Ishikawa (cell line): ENCODE measurements at regions not wholly inside any gene's neighbourhood (a gene's known extent, or its start where the extent isn't known, plus 50 kb on each side); places are given as distances from the start of the nearest gene placed in this dataset.

Experiments
- CEBPB ChIP-seq: IDR thresholded peaks from 2 replicates; pipeline ENCODE4 v1.6.1; 2012
- CREB1 ChIP-seq: IDR thresholded peaks from 2 replicates; pipeline ENCODE4 v1.6.1; 2012; ENCODE audit warnings: low read depth
- EGR1 ChIP-seq: IDR thresholded peaks from 2 replicates; pipeline ENCODE4 v1.6.1; 2012
- EP300 ChIP-seq: IDR thresholded peaks from 2 replicates; pipeline ENCODE4 v1.6.1; 2012; ENCODE audit warnings: borderline replicate concordance
- FOXM1 ChIP-seq: IDR thresholded peaks from 2 replicates; pipeline ENCODE4 v1.6.1; 2012; ENCODE audit warnings: low read depth, borderline replicate concordance
- NFIC ChIP-seq: IDR thresholded peaks from 2 replicates; pipeline ENCODE4 v1.6.1; 2012
- RAD21 ChIP-seq: IDR thresholded peaks from 2 replicates; pipeline ENCODE4 v1.6.1; 2012; ENCODE audit warnings: low read depth
- TAF1 ChIP-seq: IDR thresholded peaks from 2 replicates; pipeline ENCODE4 v1.6.1; 2012; ENCODE audit warnings: low read depth, mild to moderate bottlenecking
- TCF12 ChIP-seq: IDR thresholded peaks from 2 replicates; pipeline ENCODE4 v1.6.1; 2012; ENCODE audit warnings: low read depth
- TEAD4 ChIP-seq: IDR thresholded peaks from 2 replicates; pipeline ENCODE4 v1.6.1; 2012
- YY1 ChIP-seq: IDR thresholded peaks from 2 replicates; pipeline ENCODE4 v1.6.1; 2012; ENCODE audit warnings: low read depth
- ZBTB7A ChIP-seq: IDR thresholded peaks from 2 replicates; pipeline ENCODE4 v1.6.1; 2012; ENCODE audit warnings: low read depth
- TF ChIP-seq, protein P1 (sequence below): IDR thresholded peaks from 2 replicates; pipeline ENCODE4 v1.6.1; 2012
- TF ChIP-seq, protein P2 (sequence below): IDR thresholded peaks from 2 replicates; pipeline ENCODE4 v1.6.1; 2012
- TF ChIP-seq, protein P3 (sequence below): IDR thresholded peaks from 2 replicates; pipeline ENCODE4 v1.6.1; 2012; ENCODE audit warnings: low read depth, mild to moderate bottlenecking

DNA sequence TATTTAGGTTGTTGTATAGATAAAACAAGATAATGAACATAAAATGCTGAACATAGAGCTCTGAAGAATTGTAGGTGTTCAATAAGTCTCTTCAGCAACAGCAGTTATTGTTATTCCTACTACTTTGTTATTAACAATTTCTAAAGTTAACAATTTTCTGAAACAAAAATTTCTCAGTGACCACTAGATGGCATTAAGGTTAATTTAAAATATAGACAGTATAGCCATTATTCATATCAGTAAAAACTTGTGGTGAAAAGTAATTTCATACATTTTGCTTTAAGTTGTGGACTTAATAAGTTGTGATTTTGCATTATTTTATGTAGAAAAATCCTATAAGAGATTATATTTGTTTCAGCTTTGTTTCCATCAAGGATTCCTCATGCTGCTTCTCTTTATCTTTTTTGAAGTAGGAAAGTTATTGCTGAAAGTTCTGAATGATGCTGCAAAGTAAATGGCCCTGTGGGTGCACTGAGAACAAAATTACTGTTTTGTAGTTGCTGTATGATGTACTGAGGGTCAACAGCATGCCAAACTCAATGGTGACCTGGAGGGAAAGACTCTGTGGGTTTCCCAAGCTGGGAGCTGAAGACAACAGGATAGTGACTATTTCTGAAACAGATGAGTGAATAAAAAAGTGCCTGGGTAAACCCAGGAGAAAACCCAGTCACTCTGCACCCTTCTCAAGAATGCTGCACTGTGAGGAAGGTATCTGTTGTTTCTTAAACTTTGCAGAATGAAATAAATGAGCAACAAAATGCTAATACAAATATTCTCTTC is 253.6 kb downstream of the KIF20B start:
- TF ChIP-seq NFIC = no peak
- no peak for TF ChIP-seq ZBTB7A
- no peak for TF ChIP-seq TAF1
- TF ChIP-seq FOXM1 = no peak
- no peak for TF ChIP-seq CEBPB
- TF ChIP-seq, protein P1, sequence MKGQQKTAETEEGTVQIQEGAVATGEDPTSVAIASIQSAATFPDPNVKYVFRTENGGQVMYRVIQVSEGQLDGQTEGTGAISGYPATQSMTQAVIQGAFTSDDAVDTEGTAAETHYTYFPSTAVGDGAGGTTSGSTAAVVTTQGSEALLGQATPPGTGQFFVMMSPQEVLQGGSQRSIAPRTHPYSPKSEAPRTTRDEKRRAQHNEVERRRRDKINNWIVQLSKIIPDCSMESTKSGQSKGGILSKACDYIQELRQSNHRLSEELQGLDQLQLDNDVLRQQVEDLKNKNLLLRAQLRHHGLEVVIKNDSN = no peak
- TF ChIP-seq, protein P2, sequence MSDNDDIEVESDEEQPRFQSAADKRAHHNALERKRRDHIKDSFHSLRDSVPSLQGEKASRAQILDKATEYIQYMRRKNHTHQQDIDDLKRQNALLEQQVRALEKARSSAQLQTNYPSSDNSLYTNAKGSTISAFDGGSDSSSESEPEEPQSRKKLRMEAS = no peak
- TF ChIP-seq, protein P3, sequence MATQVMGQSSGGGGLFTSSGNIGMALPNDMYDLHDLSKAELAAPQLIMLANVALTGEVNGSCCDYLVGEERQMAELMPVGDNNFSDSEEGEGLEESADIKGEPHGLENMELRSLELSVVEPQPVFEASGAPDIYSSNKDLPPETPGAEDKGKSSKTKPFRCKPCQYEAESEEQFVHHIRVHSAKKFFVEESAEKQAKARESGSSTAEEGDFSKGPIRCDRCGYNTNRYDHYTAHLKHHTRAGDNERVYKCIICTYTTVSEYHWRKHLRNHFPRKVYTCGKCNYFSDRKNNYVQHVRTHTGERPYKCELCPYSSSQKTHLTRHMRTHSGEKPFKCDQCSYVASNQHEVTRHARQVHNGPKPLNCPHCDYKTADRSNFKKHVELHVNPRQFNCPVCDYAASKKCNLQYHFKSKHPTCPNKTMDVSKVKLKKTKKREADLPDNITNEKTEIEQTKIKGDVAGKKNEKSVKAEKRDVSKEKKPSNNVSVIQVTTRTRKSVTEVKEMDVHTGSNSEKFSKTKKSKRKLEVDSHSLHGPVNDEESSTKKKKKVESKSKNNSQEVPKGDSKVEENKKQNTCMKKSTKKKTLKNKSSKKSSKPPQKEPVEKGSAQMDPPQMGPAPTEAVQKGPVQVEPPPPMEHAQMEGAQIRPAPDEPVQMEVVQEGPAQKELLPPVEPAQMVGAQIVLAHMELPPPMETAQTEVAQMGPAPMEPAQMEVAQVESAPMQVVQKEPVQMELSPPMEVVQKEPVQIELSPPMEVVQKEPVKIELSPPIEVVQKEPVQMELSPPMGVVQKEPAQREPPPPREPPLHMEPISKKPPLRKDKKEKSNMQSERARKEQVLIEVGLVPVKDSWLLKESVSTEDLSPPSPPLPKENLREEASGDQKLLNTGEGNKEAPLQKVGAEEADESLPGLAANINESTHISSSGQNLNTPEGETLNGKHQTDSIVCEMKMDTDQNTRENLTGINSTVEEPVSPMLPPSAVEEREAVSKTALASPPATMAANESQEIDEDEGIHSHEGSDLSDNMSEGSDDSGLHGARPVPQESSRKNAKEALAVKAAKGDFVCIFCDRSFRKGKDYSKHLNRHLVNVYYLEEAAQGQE = no peak
- peak; percentile 31; the same call in 1 of the 2 replicates for TF ChIP-seq RAD21

DNA sequence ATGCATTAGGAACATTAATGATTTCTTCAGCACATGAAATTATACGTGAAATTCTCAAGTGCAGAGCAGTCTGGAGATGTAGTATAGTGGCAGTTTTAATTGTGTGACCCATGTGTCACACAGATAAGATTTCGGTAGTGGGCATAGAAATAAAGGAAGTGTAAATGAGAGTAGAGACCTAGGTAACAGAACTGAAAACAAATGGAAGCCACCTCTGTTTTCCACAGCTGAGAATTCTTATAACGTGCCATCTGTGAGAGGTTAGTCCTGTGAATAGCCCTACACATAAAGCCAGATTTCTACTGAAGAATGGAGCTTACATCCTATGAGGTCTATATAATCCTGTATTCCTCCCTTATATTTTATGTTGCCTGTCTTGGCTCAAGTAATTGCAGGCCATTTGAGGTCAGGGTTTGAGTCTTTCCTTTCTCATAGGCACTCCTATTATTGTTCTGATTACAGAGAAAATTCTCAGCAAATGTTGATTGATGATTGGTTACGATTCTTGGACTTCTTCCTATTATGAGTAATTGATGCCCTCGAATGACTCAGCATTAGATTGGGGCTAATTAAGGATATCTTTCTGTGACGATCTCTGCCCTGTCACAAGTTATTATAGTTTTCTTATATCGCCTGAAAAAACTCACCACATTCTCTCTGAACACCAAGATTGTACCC is 258.2 kb downstream of the KIF20B start:
- no peak for TF ChIP-seq CREB1
- TF ChIP-seq, protein P3 = no peak
- no peak for TF ChIP-seq ZBTB7A
- TF ChIP-seq EGR1 = no peak
- TF ChIP-seq TAF1 = no peak
- TF ChIP-seq RAD21 = no peak
- no peak for TF ChIP-seq YY1
- TF ChIP-seq NFIC = no peak
- TF ChIP-seq EP300 = no peak
- no peak for TF ChIP-seq FOXM1
- TF ChIP-seq, protein P2 = no peak
- TF ChIP-seq TCF12 = no peak
- TF ChIP-seq CEBPB = no peak
- no peak for TF ChIP-seq TEAD4
- TF ChIP-seq, protein P1 = no peak

DNA sequence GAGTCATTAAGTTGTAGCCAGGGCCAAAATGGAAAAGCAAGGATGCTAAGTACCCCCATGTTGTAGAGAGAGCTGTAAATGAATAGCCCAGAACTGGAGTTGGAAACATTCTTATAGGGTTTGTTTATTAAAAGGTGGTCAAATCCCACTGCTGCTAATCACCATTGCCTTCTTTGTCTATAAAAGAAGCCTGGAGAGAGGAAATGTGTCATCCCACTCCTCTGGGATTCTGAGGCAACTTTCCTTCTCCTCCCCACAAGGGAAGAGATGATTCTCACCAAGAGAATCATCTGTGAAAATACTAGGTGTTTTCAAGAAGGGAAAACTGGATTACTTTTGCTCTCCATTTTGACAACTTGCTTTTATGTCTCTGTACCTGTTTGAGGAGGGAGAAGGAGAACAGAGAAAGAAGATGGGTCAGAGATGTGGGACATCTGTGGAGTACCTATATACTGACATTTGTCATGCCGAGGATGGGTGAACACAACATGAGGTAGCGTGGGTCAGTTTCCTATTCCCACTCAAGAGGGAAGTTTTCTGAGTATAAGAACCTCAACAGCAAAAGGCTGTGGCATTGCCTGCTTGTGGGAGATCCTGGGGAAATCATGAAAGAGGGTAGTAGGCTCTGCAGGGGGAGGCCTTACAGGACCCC is 262.2 kb downstream of the KIF20B start:
- no peak for TF ChIP-seq EGR1
- no peak for TF ChIP-seq YY1
- no peak for TF ChIP-seq FOXM1
- TF ChIP-seq, protein P3 = no peak
- no peak for TF ChIP-seq TCF12
- no peak for TF ChIP-seq TAF1
- no peak for TF ChIP-seq NFIC
- TF ChIP-seq EP300 = no peak
- TF ChIP-seq CEBPB = no peak
- no peak for TF ChIP-seq RAD21
- TF ChIP-seq, protein P2 = no peak
- no peak for TF ChIP-seq ZBTB7A

DNA sequence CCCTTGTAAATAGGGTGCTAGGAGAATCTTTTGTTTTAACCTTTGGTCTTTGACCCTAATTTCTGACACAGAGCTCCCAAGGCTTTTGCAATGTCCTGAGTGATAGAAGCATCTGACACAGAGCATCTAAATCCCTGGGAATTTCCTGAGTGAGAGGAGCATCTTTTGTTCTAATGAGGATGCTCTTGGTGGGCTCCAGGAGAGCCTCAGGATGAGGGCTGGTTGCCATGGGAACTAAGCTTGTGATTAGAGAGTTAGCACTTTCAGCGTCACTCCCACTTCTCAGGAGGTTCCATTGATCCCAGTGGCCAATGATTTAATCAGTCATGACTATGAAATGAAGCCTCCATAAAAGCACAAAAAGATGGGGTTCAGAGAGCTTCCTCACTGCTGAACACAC is 264.8 kb downstream of the KIF20B start:
- no peak for TF ChIP-seq CEBPB
- no peak for TF ChIP-seq YY1
- TF ChIP-seq, protein P2 = no peak
- TF ChIP-seq RAD21 = no peak
- TF ChIP-seq, protein P3 = no peak
- TF ChIP-seq TCF12 = no peak
- no peak for TF ChIP-seq FOXM1
- TF ChIP-seq, protein P1 = no peak
- TF ChIP-seq TAF1 = no peak
- no peak for TF ChIP-seq NFIC
